Adrenal gland (tissue), 9 donors: ENCODE measurements at regions not wholly inside any gene's neighbourhood (a gene's known extent, or its start where the extent isn't known, plus 50 kb on each side); places are given as distances from the start of the nearest gene placed in this dataset.
A peak's percentile ranks its signal among the peaks of the same experiment; 100 is the strongest.

Source experiments
- DNase-seq, 7 donors: peaks; one replicate each; pipeline ENCODE4 v3.0.0-alpha.2; 2019 to 2020
- H3K27ac ChIP-seq, 5 donors: fragments of 200-600 bp; sonication (generic) in 4 of 5; 1 replicate in 3 of 5; 2 replicates in 2 of 5; pipeline versions ENCODE4 v1.5.1 to v1.8.0; 2016 to 2020; ENCODE audit warnings: mild to moderate bottlenecking in 1 of 5
- H3K27me3 ChIP-seq: fragments of 200-600 bp; 2 replicates; pipeline ENCODE4 v1.8.0; 2021
- H3K36me3 ChIP-seq, 2 donors: fragments of 200-600 bp; replicated peaks in 1 of 2; 1 replicate in 1 of 2; 2 replicates in 1 of 2; pipeline versions ENCODE4 v1.5.1 to v1.8.0; 2018 to 2022
- H3K4me1 ChIP-seq, 2 donors: fragments of 200-600 bp; replicated peaks in 1 of 2; 1 replicate in 1 of 2; 2 replicates in 1 of 2; pipeline versions ENCODE4 v1.5.1 to v1.8.0; 2018 to 2021
- H3K4me3 ChIP-seq, 4 donors: fragments of 200-600 bp; sonication (generic) in 3 of 4; one replicate each; pipeline ENCODE4 v1.5.1; 2016 to 2018
- H3K9me3 ChIP-seq, 3 donors: fragments of 200-600 bp; sonication (generic) in 1 of 3; replicated peaks in 1 of 3; 1 replicate in 2 of 3; 2 replicates in 1 of 3; pipeline versions ENCODE4 v1.5.1 to v1.8.0; 2016 to 2021
- CTCF ChIP-seq, 6 experiments: fragments of 450-650 bp in 4 of 6; fragments of 200-600 bp in 2 of 6; sonication (generic) in 1 of 6; IDR thresholded peaks; 1 replicate in 5 of 6; 2 replicates in 1 of 6; pipeline versions ENCODE4 v1.5.1 to v1.8.0; 2016 to 2021; ENCODE audit warnings: antibody characterized with exemption in 6 of 6, mild to moderate bottlenecking in 2 of 6, moderate library complexity in 1 of 6
- POLR2A ChIP-seq, 2 donors: fragments of 450-650 bp; IDR thresholded peaks; one replicate each; pipeline ENCODE4 v1.6.1; 2017; ENCODE audit warnings: antibody characterized with exemption in 2 of 2, mild to moderate bottlenecking in 2 of 2, moderate library complexity in 1 of 2
- WGBS, 4 donors: extraction: QIAGEN DNeasy Blood & Tissue Kit in 2 of 4; methylation state at CpG; one replicate each; pipeline versions ENCODE4 v1.1.5 to v1.1.7; 2013 to 2017; 5-methylcytosine and 5-hydroxymethylcytosine counted together
- intact Hi-C, 2 donors: fragments of 100-400 bp; cut with DNase I; formaldehyde crosslinking; loops; one replicate each; pipeline versions ENCODE4 v1.14.1 to v1.15.0; 2022 to 2023
- donor health status: healthy with polysubstance abuse.
- donor health status: Bipolar disorder and iron deficiency.
- donor health status: DM: yes; HTN: yes; CAD: no.
- donor health status: DM: no; HTN: no; CAD: no.
- donor health status: DM: no; HTN: no; CAD: no.

- no peak overlapping the region for H3K27ac ChIP-seq
- intact Hi-C loops, result no loop called here
- H3K27me3 ChIP-seq, result no peaks in the 10 kb centered on the region
- H3K4me3 ChIP-seq, result no peak overlapping the region
- no peaks in the 10 kb centered on the region for H3K9me3 ChIP-seq
- TF ChIP-seq CTCF (IDR thresholded peaks at IDR 0.05), result no peak
- no peak for TF ChIP-seq POLR2A (IDR thresholded peaks at IDR 0.05)
- no peak for DNase-seq
- 68 to 75% (median 73%) methylated on average over 6 to 7 of the region's 7 CpGs for WGBS, 4 donors
- H3K4me1 ChIP-seq, result no peaks in the 10 kb centered on the region
- no peaks in the 10 kb centered on the region for H3K36me3 ChIP-seq
Observed at GRCh38 chr9:99365233-99365980, 143.3 kb downstream of the SEC61B start.

GRCh38 chr9:99366183-99366582 is 144.1 kb downstream of the SEC61B start:
- no peaks in the 10 kb centered on the region for H3K36me3 ChIP-seq
- no peak for DNase-seq
- no peaks in the 10 kb centered on the region for H3K27me3 ChIP-seq
- no peaks in the 10 kb centered on the region for H3K4me1 ChIP-seq
- H3K9me3 ChIP-seq, result no peaks in the 10 kb centered on the region
- intact Hi-C loops, result no loop called here
- no peak overlapping the region for H3K4me3 ChIP-seq
- H3K27ac ChIP-seq, result no peak overlapping the region
- 84 to 98% (median 91%) methylated on average over 5 to 9 of the region's 9 CpGs for WGBS, 4 donors
- TF ChIP-seq CTCF (IDR thresholded peaks at IDR 0.05) (no peak), POLR2A (IDR thresholded peaks at IDR 0.05) (no peak)

- Histone ChIP-seq H3K27me3 (no peaks in the 10 kb centered on the region), H3K4me3 (no peak overlapping the region), H3K9me3 (no peaks in the 10 kb centered on the region), H3K27ac (no peak overlapping the region), H3K36me3 (no peaks in the 10 kb centered on the region), H3K4me1 (no peaks in the 10 kb centered on the region)
- no peak for DNase-seq
- intact Hi-C loops, result no loop called here
- TF ChIP-seq POLR2A (IDR thresholded peaks at IDR 0.05), result no peak
- no peak for TF ChIP-seq CTCF (IDR thresholded peaks at IDR 0.05)
- WGBS, 4 donors, result 84 to 88% (median 85%) methylated on average over 3 to 4 of the region's 4 CpGs
Observed at GRCh38 chr9:99366621-99367020, 144.5 kb downstream of the SEC61B start.

- H3K36me3 ChIP-seq, result no peaks in the 10 kb centered on the region
- WGBS, 4 donors, result 4 to 8% (median 6%) methylated on average over 31 of the region's 31 CpGs
- intact Hi-C loops, result no loop called here
- no peaks in the 10 kb centered on the region for H3K4me1 ChIP-seq
- H3K9me3 ChIP-seq, result no peaks in the 10 kb centered on the region
- TF ChIP-seq POLR2A (IDR thresholded peaks at IDR 0.05) (peak in 1 of 2 donors; percentile 12), CTCF (IDR thresholded peaks at IDR 0.05) (no peak)
- no peaks in the 10 kb centered on the region for H3K27me3 ChIP-seq
- H3K27ac ChIP-seq, result peak overlapping the region in 3 of 5 donors; percentile 31 to 51 (median 37)
- H3K4me3 ChIP-seq, result peak overlapping the region in 2 of 4 donors; percentile 16 to 55
- DNase-seq, result peak; percentile 40 to 80 (median 55)
Observed at GRCh38 chr9:99368341-99369326, 146.6 kb downstream of the SEC61B start.
